ENCODE measurements at regions not wholly inside any gene's neighbourhood (a gene's known extent, or its start where the extent isn't known, plus 50 kb on each side); places are given as distances from the start of the nearest gene placed in this dataset.
A peak's percentile ranks its signal among the peaks of the same experiment; 100 is the strongest.

- Mint-ChIP-seq H3K27ac (no peak overlapping the region), H3K36me3 (no peaks in the 10 kb centered on the region), H3K9me3 (no peaks in the 10 kb centered on the region), H3K4me1 (no peaks in the 10 kb centered on the region), H3K4me3 (no peak overlapping the region), H3K27me3 (peaks cover 7% of the 10 kb centered on the region)
- no peak for DNase-seq
These were observed 87.8 kb downstream of the PMP22 start for GRCh38 chr17:15177343-15177742.

- H3K9me3 Mint-ChIP-seq = no peaks in the 10 kb centered on the region
These were observed 89.8 kb downstream of the PMP22 start for GRCh38 chr17:15175356-15175755.

GRCh38 chr17:15171167-15172047, 93.7 kb downstream of the PMP22 start:
- DNase-seq = peak; percentile 48
- Mint-ChIP-seq H3K9me3 (no peaks in the 10 kb centered on the region), H3K27ac (no peak overlapping the region)

More at GRCh38 chr17:15175356-15175755, 89.8 kb downstream of the PMP22 start:
- DNase-seq = no peak
- Mint-ChIP-seq H3K27me3 (peaks cover 7% of the 10 kb centered on the region), H3K4me3 (no peak overlapping the region), H3K4me1 (no peaks in the 10 kb centered on the region), H3K27ac (no peak overlapping the region), H3K36me3 (no peaks in the 10 kb centered on the region)

GRCh38 chr17:15169676-15170075, 95.5 kb downstream of the PMP22 start:
- H3K27ac Mint-ChIP-seq = no peak overlapping the region
- H3K4me1 Mint-ChIP-seq = no peaks in the 10 kb centered on the region
- no peak overlapping the region for H3K4me3 Mint-ChIP-seq
- H3K9me3 Mint-ChIP-seq = no peaks in the 10 kb centered on the region
- no peak for DNase-seq
- H3K36me3 Mint-ChIP-seq = no peaks in the 10 kb centered on the region
- H3K27me3 Mint-ChIP-seq = peaks cover 12% of the 10 kb centered on the region

More at GRCh38 chr17:15171167-15172047, 93.7 kb downstream of the PMP22 start:
- Mint-ChIP-seq H3K27me3 (peaks cover 15% of the 10 kb centered on the region), H3K4me3 (no peak overlapping the region), H3K36me3 (no peaks in the 10 kb centered on the region), H3K4me1 (no peaks in the 10 kb centered on the region)

GRCh38 chr17:15168379-15168778, 96.7 kb downstream of the PMP22 start:
- Mint-ChIP-seq H3K4me1 (no peaks in the 10 kb centered on the region), H3K9me3 (no peaks in the 10 kb centered on the region), H3K36me3 (no peaks in the 10 kb centered on the region), H3K27me3 (peaks cover 12% of the 10 kb centered on the region), H3K4me3 (no peak overlapping the region), H3K27ac (no peak overlapping the region)
- DNase-seq = no peak

GRCh38 chr17:15161395-15161794, 103.7 kb downstream of the PMP22 start:
- Mint-ChIP-seq H3K27me3 (peaks cover 20% of the 10 kb centered on the region), H3K36me3 (no peaks in the 10 kb centered on the region), H3K4me1 (no peaks in the 10 kb centered on the region), H3K4me3 (no peak overlapping the region), H3K27ac (no peak overlapping the region), H3K9me3 (no peaks in the 10 kb centered on the region)
- DNase-seq = no peak

GRCh38 chr17:15157051-15157450, 108.1 kb downstream of the PMP22 start:
- no peaks in the 10 kb centered on the region for H3K9me3 Mint-ChIP-seq
- peaks cover 38% of the 10 kb centered on the region for H3K27me3 Mint-ChIP-seq
- H3K4me1 Mint-ChIP-seq = no peaks in the 10 kb centered on the region
- no peak for DNase-seq
- no peak overlapping the region for H3K27ac Mint-ChIP-seq
- H3K4me3 Mint-ChIP-seq = no peak overlapping the region
- no peaks in the 10 kb centered on the region for H3K36me3 Mint-ChIP-seq

- Mint-ChIP-seq H3K4me1 (no peaks in the 10 kb centered on the region), H3K36me3 (no peaks in the 10 kb centered on the region), H3K9me3 (no peaks in the 10 kb centered on the region), H3K27me3 (peaks cover 34% of the 10 kb centered on the region), H3K4me3 (no peak overlapping the region), H3K27ac (no peak overlapping the region)
- DNase-seq = no peak
These were observed 110.5 kb downstream of the PMP22 start for GRCh38 chr17:15154618-15155017.

GRCh38 chr17:15145621-15146020, 119.5 kb downstream of the PMP22 start:
- no peak overlapping the region for H3K4me3 Mint-ChIP-seq
- no peak overlapping the region for H3K27ac Mint-ChIP-seq
- H3K4me1 Mint-ChIP-seq = no peaks in the 10 kb centered on the region
- DNase-seq = no peak
- H3K9me3 Mint-ChIP-seq = peaks cover 9% of the 10 kb centered on the region
- H3K27me3 Mint-ChIP-seq = peaks cover 21% of the 10 kb centered on the region
- H3K36me3 Mint-ChIP-seq = no peaks in the 10 kb centered on the region

GRCh38 chr17:15143524-15143923, 121.6 kb downstream of the PMP22 start:
- no peak for DNase-seq
- Mint-ChIP-seq H3K27me3 (peaks cover 27% of the 10 kb centered on the region), H3K27ac (no peak overlapping the region), H3K4me3 (no peak overlapping the region), H3K36me3 (no peaks in the 10 kb centered on the region), H3K4me1 (no peaks in the 10 kb centered on the region), H3K9me3 (peaks cover 9% of the 10 kb centered on the region)

- no peak for DNase-seq
- H3K9me3 Mint-ChIP-seq = peaks cover 2% of the 10 kb centered on the region
- H3K4me1 Mint-ChIP-seq = peaks cover 9% of the 10 kb centered on the region
- H3K27me3 Mint-ChIP-seq = peaks cover 27% of the 10 kb centered on the region
- no peaks in the 10 kb centered on the region for H3K36me3 Mint-ChIP-seq
- H3K4me3 Mint-ChIP-seq = no peak overlapping the region
- H3K27ac Mint-ChIP-seq = no peak overlapping the region
These were observed 130.8 kb downstream of the PMP22 start for GRCh38 chr17:15134363-15134762.

- no peak overlapping the region for H3K4me3 Mint-ChIP-seq
- no peak overlapping the region for H3K27ac Mint-ChIP-seq
- H3K36me3 Mint-ChIP-seq = no peaks in the 10 kb centered on the region
- peaks cover 2% of the 10 kb centered on the region for H3K9me3 Mint-ChIP-seq
- peaks cover 29% of the 10 kb centered on the region for H3K27me3 Mint-ChIP-seq
- peaks cover 9% of the 10 kb centered on the region for H3K4me1 Mint-ChIP-seq
- DNase-seq = no peak
These were observed 131.3 kb downstream of the PMP22 start for GRCh38 chr17:15133826-15134225.

- peaks cover 9% of the 10 kb centered on the region for H3K4me1 Mint-ChIP-seq
- H3K9me3 Mint-ChIP-seq = peaks cover 2% of the 10 kb centered on the region
- H3K4me3 Mint-ChIP-seq = no peak overlapping the region
- H3K36me3 Mint-ChIP-seq = no peaks in the 10 kb centered on the region
- H3K27ac Mint-ChIP-seq = no peak overlapping the region
- H3K27me3 Mint-ChIP-seq = peaks cover 25% of the 10 kb centered on the region
- no peak for DNase-seq
These were observed 132.0 kb downstream of the PMP22 start for GRCh38 chr17:15133143-15133542.

- Mint-ChIP-seq H3K4me1 (no peaks in the 10 kb centered on the region), H3K4me3 (no peak overlapping the region), H3K9me3 (peaks cover 2% of the 10 kb centered on the region), H3K27me3 (peaks cover 24% of the 10 kb centered on the region), H3K36me3 (no peaks in the 10 kb centered on the region), H3K27ac (no peak overlapping the region)
- no peak for DNase-seq
These were observed 134.7 kb downstream of the PMP22 start for GRCh38 chr17:15130426-15130825.

GRCh38 chr17:15129986-15130385, 135.1 kb downstream of the PMP22 start:
- peaks cover 22% of the 10 kb centered on the region for H3K27me3 Mint-ChIP-seq
- H3K9me3 Mint-ChIP-seq = peaks cover 2% of the 10 kb centered on the region
- no peaks in the 10 kb centered on the region for H3K36me3 Mint-ChIP-seq
- H3K4me1 Mint-ChIP-seq = no peaks in the 10 kb centered on the region
- H3K27ac Mint-ChIP-seq = no peak overlapping the region
- H3K4me3 Mint-ChIP-seq = no peak overlapping the region
- DNase-seq = no peak

GRCh38 chr17:15124746-15125145, 140.4 kb downstream of the PMP22 start:
- peaks cover 18% of the 10 kb centered on the region for H3K27me3 Mint-ChIP-seq
- H3K36me3 Mint-ChIP-seq = no peaks in the 10 kb centered on the region
- no peaks in the 10 kb centered on the region for H3K9me3 Mint-ChIP-seq
- no peak overlapping the region for H3K4me3 Mint-ChIP-seq
- no peaks in the 10 kb centered on the region for H3K4me1 Mint-ChIP-seq
- DNase-seq = no peak
- no peak overlapping the region for H3K27ac Mint-ChIP-seq

Data from activated naive CD8-positive, alpha-beta T cell treated with anti-CD3 and anti-CD28 coated beads for 36 hours (primary cell).